Psoas muscle (tissue), 7 donors: ENCODE measurements at regions not wholly inside any gene's neighbourhood (a gene's known extent, or its start where the extent isn't known, plus 50 kb on each side); places are given as distances from the start of the nearest gene placed in this dataset.

ENCODE experiments used
- ATAC-seq, 4 donors: fragments of 200-7000 bp; cut with Tn5 transposase; one replicate each; pipeline ENCODE4 v1.9.1; 2020; ENCODE audit warnings: moderate library complexity in 3 of 4, mild to moderate bottlenecking in 2 of 4
- DNase-seq, 2 donors: peaks; one replicate each; pipeline ENCODE4 v3.0.0-alpha.2; 2020
- H3K27ac ChIP-seq: fragments of 200-600 bp; one replicate; pipeline ENCODE4 v1.8.0; 2022
- H3K27me3 ChIP-seq, 3 donors: fragments of 200-600 bp in 1 of 3; one replicate each; pipeline versions ENCODE4 v1.6.1 to v1.8.0; 2013 to 2022; ENCODE audit warnings: low read length in 2 of 3, mild to moderate bottlenecking in 2 of 3, moderate library complexity in 1 of 3; ENCODE audit not compliant: insufficient read depth in 3 of 3
- H3K36me3 ChIP-seq, 2 donors: fragments of 200-600 bp in 1 of 2; one replicate each; pipeline versions ENCODE4 v1.6.1 to v1.8.0; 2013 to 2022; ENCODE audit warnings: low read depth in 1 of 2, mild to moderate bottlenecking in 1 of 2, moderate library complexity in 1 of 2; ENCODE audit not compliant: insufficient read depth in 1 of 2
- H3K4me1 ChIP-seq: fragments of 200-600 bp; one replicate; pipeline ENCODE4 v1.8.0; 2022
- H3K4me3 ChIP-seq: fragments of 200-600 bp; one replicate; pipeline ENCODE4 v1.8.0; 2022; ENCODE audit warnings: mild to moderate bottlenecking
- H3K9me3 ChIP-seq: fragments of 200-600 bp; one replicate; pipeline ENCODE4 v1.8.0; 2022
- CTCF ChIP-seq: fragments of 200-600 bp; IDR thresholded peaks from one replicate; pipeline ENCODE4 v1.8.0; 2022; ENCODE audit warnings: antibody characterized with exemption
- WGBS, 3 donors: extraction: QIAGEN DNeasy Blood & Tissue Kit; methylation state at CpG; one replicate each; pipeline versions ENCODE4 v1.1.6 to v1.1.7; 2013; 5-methylcytosine and 5-hydroxymethylcytosine counted together
- intact Hi-C, 2 donors: fragments of 100-400 bp; cut with DNase I; formaldehyde crosslinking; loops; one replicate each; pipeline versions ENCODE4 v1.11.0 to v1.14.2; 2022
- donor health status: healthy with polysubstance abuse.
- donor health status: DM: no; HTN: no; CAD: no; lungs with moderate emphysema.
- donor health status: Bipolar disorder and iron deficiency.
- donor health status: healthy.
- donor health status: DM: yes; HTN: yes; CAD: no.
- donor health status: DM: no; HTN: no; CAD: no.
- donor health status: DM: yes; HTN: yes; CAD: no.

- Histone ChIP-seq H3K4me1 (peaks cover 28% of the 10 kb centered on the region), H3K27ac (no peak overlapping the region), H3K27me3 (no peaks in the 10 kb centered on the region), H3K36me3 (no peaks in the 10 kb centered on the region), H3K9me3 (no peaks in the 10 kb centered on the region), H3K4me3 (no peak overlapping the region)
- WGBS, 3 donors = 24 to 47% (median 27%) methylated on average over 3 of the region's 3 CpGs
- DNase-seq (no peak), ATAC-seq (peak; percentile 77 to 88 (median 79))
- intact Hi-C loops = no loop called here
- TF ChIP-seq CTCF = no peak
These were observed 72.6 kb upstream of the PALM2AKAP2 start for GRCh38 chr9:109707355-109707754.

- no peak for TF ChIP-seq CTCF
- no peaks in the 10 kb centered on the region for H3K27me3 ChIP-seq
- intact Hi-C loops = no loop called here
- 4 to 9% (median 5%) methylated on average over 4 of the region's 4 CpGs for WGBS, 3 donors
- H3K4me3 ChIP-seq = no peak overlapping the region
- H3K4me1 ChIP-seq = peaks cover 28% of the 10 kb centered on the region
- DNase-seq = no peak
- H3K36me3 ChIP-seq = no peaks in the 10 kb centered on the region
- no peaks in the 10 kb centered on the region for H3K9me3 ChIP-seq
- H3K27ac ChIP-seq = no peak overlapping the region
- ATAC-seq = peak; percentile 40 to 75 (median 68)
These were observed 71.5 kb upstream of the PALM2AKAP2 start for GRCh38 chr9:109708451-109708945.

GRCh38 chr9:109709866-109710265 is 70.1 kb upstream of the PALM2AKAP2 start:
- H3K36me3 ChIP-seq = no peaks in the 10 kb centered on the region
- H3K9me3 ChIP-seq = no peaks in the 10 kb centered on the region
- peaks cover 28% of the 10 kb centered on the region for H3K4me1 ChIP-seq
- peaks cover 0 to 1% (median 0%) of the 10 kb centered on the region in 3 donors for H3K27me3 ChIP-seq
- no peak for TF ChIP-seq CTCF
- intact Hi-C loops = no loop called here
- 30 to 54% (median 42%) methylated on average over 3 of the region's 3 CpGs for WGBS, 3 donors
- DNase-seq (no peak), ATAC-seq (no peak)
- H3K27ac ChIP-seq = no peak overlapping the region
- no peak overlapping the region for H3K4me3 ChIP-seq

- WGBS, 3 donors = 66 to 91% (median 90%) methylated on average over 1 of the region's 1 CpG
- H3K4me3 ChIP-seq = no peak overlapping the region
These were observed 69.2 kb upstream of the PALM2AKAP2 start for GRCh38 chr9:109710830-109711229.

More at GRCh38 chr9:109710830-109711229, 69.2 kb upstream of the PALM2AKAP2 start:
- Histone ChIP-seq H3K4me1 (peaks cover 28% of the 10 kb centered on the region), H3K9me3 (no peaks in the 10 kb centered on the region), H3K27ac (no peak overlapping the region), H3K27me3 (peaks cover 0 to 1% (median 0%) of the 10 kb centered on the region in 3 donors), H3K36me3 (no peaks in the 10 kb centered on the region)
- ATAC-seq (no peak), DNase-seq (no peak)
- no peak for TF ChIP-seq CTCF
- intact Hi-C loops = no loop called here
